ENCODE measurements at regions not wholly inside any gene's neighbourhood (a gene's known extent, or its start where the extent isn't known, plus 50 kb on each side); places are given as distances from the start of the nearest gene placed in this dataset.

DNA sequence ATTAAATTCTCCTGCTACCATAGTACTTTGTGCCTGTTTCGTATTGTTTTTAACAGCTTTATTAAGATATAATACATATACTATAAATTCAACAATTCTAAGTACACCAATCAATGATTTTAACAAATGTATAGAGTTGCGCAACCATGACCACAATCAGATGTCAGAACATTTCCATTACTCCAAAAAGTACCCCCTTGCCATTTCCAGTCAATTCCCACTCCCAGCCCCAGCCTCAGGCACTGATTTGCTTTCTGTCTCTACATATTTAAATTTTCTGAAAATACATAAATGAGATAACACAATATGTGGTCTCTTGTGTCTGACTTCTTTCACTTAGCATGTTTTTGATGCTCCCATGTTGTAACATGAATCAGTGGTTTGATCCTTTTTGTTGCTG lies 193.9 kb downstream of the FIGN start:
- DNase-seq = no peak

DNA sequence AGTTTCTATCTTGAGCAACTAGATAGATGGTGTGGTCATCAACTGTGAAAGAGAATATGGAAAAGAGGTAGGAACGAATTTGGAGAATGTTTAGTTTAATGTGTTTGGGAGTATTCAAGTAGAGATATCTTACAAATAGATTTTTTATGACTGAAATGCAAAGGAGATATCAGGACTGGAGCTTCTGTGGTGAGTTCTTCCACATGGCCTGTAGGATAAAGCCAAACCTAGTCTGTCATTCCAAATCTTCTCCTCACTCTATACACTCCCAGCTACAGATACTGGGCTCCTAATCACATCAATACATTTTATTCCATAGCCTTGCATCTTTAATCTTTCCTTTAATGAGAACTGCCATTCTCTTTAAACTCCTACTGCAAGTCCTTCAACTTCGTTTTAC lies 194.3 kb downstream of the FIGN start:
- no peak for DNase-seq

DNA sequence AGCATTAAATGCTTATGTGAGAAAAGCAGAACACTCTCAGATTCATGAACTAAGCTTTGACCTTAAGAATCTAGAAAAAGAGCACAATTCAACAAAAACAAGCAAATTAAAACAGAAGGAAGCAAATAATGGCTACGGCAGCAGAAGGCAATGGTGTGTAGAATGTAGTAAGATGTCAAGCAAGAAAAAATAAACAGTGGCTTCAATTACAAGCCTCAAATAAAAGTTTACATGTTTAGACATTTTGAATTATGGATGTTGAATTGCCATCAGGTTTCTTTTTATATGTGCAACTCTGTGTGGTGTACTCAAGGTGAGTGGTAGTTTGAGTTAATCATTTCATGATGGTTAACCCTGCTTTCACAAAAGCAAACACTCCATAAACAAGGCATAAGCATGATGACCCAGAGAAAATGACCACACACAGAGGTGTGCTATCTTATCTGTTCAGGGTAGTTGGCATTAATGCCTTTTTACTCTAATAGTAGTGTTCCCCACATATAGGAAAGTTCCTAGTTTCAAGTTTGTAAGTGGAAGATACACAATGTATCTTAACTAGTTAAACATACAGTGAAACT lies 207.1 kb downstream of the FIGN start:
- no peak for DNase-seq

DNA sequence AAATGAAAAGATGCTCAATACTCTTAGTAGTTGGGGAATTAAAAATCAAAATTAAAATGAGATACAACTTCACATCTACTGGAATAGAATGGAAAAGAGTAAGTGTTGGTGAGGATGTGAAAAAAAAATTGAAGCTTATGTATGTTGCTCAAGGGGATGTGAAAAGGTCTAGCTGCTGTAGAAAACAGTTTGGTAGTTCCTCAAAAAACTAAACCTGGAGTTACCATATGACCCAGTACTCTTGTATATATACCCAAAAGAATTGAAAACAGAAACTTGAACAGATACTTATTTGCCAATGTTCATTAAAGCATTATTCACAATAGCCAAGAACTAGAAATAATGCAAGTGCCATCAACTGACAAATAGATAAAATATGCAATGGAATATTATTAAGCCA lies 208.4 kb downstream of the FIGN start:
- no peak for DNase-seq

DNA sequence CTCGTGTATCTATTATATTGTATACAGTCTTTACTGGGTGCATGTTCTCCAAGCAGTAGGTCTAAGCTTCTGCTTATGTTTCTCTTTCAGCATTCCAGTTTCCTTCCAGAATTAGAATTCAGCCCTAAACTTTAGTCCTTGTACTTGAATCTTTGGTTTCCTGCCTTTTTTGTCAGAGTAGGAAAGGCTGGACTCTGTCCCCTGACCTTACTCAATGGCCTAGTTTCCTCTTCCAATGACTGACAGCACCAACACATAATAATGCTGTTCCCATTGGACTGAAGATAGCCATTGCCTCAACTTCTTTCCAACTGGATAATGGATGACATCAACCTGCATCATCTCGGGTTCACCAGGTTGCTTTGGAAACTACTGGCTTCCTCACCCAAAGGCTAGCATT lies 217.0 kb downstream of the FIGN start:
- DNase-seq = no peak

DNA sequence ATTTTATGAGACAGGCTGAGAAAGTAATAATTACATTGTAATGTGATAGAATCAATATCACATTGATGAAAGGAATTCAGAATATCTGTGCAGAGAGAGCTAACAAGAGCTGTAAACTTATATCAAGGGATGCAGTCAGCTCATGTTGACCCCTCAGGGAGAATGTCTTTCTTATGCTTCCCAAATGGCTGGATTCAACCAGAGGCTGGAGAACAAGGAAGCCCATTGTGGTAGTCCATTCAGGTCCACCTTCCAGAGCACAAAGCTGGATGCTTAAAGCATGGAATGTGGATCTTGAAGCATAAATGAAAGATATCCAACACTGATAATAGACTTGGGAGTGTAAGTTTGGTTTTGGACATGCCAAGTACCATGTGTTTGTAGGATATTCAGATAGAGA lies 220.0 kb downstream of the FIGN start:
- no peak for DNase-seq

DNA sequence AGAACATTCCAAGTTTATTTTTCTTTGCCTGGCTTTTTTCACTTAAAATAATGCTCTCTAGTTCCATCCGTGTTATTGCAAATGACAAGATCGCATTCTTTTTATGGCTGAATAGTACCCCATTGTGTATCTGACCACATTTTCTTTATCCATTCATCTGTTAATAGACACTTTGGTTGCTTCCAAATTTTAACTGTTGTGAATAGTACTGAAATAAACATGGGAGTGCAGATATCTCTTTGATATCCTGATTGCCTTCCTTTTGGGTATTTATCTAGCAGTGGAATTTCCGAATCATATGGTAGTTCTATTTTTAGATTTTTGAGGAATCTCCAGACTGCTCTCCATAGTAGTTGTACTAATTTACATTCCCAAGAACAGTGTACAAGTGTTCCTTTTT lies 230.5 kb downstream of the FIGN start:
- no peak for DNase-seq

DNA sequence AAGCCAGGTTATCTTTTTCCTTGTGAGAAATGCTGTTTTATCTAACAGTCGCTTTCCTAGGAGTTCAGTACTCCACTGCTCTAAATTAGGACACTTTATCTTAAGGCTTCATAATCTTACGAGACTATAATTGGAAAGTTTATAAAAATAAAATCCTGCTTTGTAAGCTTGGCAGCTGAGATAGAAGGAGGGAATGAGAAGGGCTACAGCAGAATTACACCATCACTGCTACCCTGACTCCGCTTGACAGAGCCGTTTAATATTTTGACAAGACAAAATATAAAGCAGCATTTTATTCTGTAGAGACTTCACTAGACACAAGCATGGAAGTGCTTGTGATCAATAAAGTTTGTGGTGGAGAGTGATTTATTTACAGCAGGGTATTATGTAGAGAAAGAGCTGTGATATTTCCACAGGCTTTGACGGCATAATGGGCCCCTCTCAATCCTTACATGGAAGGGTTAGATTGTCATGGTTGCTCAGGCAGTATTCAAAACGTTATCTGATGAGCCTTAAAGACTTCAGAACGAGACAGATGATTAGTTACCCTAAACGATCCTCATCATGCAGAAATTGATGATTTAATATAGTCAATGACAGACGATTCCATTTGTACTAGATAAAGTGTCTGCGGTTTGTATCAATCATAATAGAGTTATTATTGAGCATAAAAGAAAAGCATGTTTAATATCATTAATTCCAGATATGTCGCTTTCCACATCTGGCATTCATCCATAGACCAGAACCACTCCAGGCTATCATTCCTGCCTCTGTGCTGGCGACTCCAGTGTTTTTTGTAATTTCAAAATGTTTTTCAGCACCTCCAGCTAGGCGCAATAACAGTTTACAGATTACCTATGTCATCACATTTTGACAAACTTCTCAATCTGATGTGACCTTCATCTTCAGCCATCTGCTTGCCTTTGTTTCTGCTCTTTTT lies 242.2 kb downstream of the FIGN start:
- DNase-seq = no peak

DNA sequence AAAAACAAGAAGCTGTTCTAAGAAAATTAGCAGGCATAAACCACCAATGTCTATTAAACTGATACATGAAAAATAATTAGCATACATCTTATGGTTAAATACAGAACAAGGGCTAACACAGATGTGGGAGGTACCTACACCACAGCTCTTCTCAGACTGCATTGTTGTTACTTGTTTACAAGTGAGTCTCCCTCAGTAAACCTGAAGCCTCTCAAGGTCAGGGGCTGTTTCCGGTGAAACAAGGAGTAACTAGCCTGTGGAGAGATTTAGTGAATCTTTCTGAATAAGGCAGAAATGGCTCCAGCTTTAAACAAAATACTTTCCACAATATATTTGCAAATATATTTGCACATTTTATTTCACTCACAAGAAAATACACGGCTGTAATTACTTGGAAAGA lies 244.0 kb downstream of the FIGN start:
- DNase-seq = no peak

DNA sequence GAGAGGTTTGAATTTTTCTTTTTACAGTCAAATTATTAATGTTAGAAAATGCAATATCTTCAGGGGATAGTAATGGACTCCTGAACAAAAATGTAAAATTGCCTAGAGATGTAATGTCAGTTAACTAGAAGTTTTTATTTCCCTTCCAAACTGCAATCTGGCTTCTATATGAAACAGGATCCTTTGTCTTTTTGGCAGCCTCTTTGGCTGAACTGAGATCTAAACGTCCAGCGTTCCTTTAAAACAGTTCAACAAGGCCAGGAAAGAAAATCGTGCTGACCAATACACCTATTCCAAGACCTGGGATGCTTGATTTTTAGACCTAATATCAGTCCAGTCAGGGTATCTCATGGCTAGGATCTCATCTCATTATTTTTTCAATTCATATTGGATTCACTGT lies 245.5 kb downstream of the FIGN start:
- no peak for DNase-seq

DNA sequence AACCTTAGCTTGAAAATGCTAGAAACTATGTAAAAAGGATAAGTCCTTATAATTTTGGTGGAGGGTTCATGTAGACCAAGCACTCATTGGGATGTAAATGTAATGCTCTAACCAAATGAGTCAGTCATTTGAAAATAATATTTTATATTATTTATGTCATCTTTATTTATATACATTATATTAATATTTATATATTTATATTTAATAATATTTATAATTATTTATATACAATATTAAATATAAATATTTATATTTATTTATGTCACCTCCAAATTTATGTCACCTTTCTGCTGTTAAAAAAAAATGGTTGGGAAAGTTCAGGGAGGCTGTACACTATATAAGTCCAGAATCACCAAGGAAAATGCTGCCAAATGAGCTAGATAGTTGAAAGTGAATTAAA lies 254.3 kb downstream of the FIGN start:
- DNase-seq = no peak

DNA sequence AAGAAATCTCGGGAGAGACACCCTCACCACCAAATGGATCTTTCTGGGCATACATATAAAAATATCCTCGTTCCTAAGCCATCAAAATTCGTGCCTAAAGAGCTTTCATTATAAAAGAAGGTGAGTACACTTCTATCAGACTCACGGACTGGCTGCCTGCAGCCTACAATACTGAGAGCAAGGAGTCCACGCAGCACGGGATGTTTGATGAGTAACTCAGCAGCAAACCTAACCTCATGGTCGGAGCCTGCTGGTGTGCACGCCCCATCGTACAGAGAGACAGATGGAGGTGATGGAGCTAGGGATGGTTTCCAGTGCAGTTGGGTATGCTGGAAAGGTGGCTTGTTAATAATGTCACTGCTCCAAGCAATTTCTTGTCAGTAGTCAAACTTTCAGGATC lies 256.2 kb downstream of the FIGN start:
- DNase-seq = no peak

DNA sequence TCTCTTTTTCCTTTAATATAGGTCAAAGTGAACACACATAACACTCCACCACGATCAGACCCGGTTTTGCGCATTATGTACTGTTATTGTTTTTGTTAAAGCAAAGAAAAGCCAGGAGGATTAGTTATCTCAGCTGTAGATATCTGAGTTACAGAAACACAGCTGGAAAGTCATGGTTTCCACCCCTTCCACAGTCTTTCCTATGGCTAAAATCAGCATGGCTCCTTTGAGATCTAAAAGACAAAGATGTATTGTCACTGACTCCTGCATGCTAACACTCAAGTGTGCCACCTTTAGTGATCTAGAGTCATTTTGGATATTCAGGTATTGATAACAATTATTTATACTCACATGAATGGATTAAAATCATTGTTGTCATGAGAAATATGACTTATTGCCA lies 260.0 kb downstream of the FIGN start:
- DNase-seq = no peak

DNA sequence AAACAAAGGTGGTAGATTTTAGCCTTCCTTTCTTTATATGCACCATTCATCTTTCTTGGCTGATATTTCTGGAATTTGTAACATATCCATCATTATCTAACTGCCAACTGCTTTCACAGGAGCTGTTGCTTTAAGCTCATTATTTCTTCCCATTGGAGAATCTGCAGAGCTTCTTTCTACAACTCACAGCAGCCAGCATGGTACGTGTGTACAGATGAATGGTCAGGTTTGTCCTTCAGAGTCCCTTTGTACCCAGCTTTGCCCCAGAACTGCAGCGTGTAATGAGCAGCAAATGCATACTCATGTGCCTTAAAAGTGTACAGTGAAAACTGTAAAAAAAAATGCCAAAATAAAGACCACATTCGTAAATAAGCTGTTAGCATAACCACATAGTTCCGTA lies 260.9 kb downstream of the FIGN start:
- no peak for DNase-seq

DNA sequence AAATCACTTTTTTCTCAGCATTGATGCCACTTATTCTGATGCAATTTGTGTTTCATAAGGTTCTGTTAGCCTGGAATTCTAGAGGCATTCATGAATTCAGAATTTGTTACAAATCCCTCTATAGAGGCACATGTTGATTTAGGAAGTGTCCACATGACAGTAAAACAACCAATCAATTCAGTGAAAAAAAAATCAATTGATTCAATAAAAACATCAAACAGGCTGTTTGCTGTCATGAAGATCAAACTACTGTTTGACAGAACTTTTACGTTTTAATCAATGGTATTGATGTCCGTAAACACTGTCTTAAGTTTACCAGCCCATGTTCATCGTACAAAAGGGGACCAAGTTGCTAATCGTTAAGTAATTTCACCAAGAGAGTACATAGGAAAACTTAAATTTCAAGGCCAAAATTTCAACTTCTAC lies 261.5 kb downstream of the FIGN start:
- no peak for DNase-seq

DNA sequence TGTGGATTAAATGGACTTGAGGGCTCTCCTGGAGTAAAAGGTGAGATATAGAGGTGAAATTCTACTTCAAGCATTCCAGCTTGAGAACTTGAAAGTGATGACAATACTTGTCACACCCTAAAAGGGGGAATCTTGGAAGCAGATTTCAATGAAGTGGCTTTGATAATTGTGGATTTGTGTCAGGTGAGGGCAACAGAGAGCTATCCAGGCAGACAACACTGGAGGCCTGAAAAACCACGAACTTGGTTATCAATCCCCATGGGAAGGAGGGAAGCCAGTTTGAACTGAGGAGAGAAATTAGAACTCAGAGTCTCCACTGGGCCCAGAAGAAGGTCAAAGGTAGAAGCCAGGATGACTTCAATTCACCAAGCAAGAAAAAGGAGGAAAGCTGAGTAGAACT lies 263.9 kb downstream of the FIGN start:
- no peak for DNase-seq

DNA sequence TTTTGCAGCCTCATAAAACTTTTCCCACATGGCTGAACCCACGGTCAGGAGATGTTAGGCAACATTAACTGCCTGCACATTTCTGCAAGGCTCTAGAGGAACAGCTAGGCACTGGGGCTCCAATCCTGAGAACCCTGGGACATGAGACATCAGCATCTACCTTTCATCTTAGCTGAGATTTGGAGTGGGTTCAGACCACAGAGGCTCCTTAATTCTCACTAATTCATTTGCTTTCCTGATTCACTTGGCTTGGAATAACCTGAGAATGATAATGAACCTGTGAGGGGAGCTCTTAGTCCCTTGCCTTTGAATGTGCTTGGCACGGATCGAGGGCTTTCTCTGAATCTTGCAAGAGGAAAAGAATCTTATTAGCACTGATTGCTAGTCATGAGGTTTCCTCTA lies 266.2 kb downstream of the FIGN start:
- no peak for DNase-seq

DNA sequence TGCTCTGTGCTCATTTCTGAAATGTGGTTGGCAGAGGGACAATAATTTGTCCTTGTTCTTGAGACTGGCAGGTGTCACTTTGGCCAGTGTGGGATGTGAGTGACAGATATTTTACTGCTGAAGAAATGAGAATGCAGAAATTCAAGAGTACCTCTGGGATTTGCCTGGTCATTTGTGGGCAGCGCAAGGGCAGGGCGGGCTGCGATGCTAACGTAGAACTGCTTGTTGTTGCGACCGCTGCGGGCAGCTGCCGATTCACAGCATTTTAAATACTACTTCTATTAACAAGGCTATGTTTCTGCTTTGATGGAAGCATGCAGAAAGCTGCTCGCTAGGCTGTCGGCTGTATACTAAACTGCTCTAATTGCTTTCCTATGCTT lies 268.6 kb downstream of the FIGN start:
- no peak for DNase-seq

DNA sequence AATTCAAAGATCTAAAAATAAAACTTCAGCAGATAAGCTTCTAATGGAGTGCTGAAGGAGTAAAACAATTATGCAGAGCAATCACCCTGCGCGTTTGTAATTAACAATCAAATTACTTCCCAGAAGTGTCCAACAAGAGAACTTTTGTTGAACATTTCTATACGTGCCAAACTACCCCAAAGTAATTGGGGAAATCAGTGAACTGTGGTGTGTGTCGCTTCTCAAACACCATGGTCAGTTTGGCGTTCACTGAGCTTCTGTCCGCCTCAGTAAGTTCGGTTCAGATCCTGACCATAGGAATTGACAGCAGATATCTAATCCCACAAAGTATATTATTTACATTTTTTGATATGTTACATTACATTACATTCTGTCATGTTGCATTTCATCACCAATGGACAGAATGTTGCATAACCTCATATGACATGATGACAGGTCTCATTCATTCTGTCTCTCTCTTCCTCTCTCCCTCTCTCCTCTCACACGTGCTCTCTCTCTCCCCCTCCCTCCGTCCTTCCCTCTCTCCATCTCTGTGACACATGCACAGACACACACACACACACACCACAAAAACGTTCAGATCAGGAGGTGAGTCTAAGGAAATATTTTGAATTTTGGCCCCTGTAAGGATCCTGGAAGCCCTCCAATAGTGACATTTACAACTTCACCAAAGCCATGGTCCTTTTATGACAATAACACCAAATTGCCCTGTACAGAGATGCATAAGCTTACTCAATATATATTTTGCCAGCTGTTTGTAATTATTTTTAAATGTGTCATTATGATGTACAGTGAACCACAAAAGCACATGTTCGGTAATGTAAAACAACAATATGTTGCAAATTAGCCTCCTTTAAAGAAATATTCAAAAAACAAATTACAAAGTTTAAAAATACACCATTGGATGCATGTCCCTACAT lies 269.2 kb downstream of the FIGN start:
- DNase-seq = no peak

DNA sequence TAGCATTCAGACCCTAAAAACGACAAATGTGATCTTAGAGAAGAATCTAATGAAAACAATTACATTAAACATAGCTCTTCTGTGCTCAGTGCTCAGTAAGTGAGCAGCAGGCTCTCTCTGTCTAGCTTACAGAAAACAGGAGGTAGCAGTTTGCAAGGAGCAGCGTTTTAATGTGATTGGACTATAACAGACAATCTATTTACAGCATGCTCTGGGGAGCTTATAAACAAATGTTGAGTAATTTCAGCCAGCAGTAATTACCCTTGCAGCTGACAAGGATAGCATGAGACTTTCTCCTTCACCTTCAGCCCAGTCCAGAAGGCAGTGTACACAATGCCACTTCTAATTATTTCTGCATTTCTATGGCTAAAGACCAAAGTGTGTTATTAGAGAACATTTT lies 270.4 kb downstream of the FIGN start:
- DNase-seq = no peak

DNA sequence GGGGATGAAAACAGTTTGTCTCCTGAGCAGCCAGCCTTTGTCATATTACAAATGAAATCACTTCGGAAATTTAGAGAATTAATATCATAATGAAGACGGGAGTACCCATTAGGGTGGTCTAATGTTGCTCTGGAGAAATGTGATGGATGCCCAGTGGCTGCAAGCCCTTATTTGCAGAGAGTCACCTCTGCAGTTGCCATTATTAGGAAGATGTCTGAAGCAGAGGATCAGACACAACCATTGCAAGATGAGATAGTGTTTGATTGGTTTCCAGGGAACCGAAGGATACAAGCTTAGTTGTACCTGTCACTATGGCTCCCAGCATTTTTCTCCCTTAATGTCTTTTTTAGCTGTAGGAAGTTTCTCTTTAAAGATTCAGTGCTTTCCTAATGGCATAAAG lies 272.4 kb downstream of the FIGN start:
- DNase-seq = no peak

DNA sequence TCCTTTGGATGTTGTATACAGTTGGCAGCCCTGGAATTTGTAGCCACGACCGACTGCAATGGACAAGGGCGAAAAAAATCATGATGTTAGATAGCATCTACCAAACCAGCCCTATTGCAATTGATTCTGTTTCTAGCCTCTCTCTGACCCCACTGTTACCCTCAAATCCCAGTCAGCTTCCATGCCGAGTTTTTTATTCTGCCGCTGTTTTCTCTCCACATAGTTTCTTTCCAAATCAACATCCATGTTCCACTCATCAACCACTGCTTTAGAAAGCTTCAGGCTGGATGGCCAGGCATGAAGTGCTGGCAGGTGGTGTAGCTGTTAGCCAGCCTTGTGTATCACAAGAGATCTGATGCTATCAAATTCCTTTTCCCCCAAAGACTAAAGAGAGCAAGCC lies 272.8 kb downstream of the FIGN start:
- DNase-seq = no peak

DNA sequence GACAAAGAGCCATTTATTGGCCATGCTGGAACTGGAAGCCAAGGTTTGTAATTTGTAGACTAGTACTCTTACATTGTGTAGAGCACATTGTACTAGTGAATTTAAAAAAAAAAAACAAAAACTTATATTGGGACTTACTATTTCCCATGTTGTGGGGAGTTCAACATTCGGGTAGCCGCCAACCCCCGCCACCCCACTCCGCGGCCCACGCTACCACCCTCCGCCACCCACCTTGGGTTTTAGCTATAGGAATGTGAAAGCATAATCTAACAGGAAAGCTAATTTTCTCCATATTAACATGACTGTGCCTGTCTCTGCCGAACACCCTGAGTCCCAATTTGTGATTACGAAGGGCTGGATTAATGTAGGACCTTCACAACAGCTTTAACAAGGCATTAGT lies 275.8 kb downstream of the FIGN start:
- no peak for DNase-seq

All from NCI-H187 (cell line).